GM18499 (cell line): ENCODE measurements at regions not wholly inside any gene's neighbourhood (a gene's known extent, or its start where the extent isn't known, plus 50 kb on each side); places are given as distances from the start of the nearest gene placed in this dataset.

Source experiments
- ATAC-seq: cut with Tn5 transposase; IDR thresholded peaks from one replicate; pipeline ENCODE4 v1.9.1; 2021; ENCODE audit warnings: moderate number of reproducible peaks; ENCODE audit not compliant: insufficient read depth, unreplicated experiment

- no peak for ATAC-seq
These were observed 106.8 kb downstream of the SEMA6D start for GRCh38 chr15:47824147-47824546.

- no peak for ATAC-seq
These were observed 112.4 kb downstream of the SEMA6D start for GRCh38 chr15:47829667-47830066.

- ATAC-seq, result no peak
These were observed 116.8 kb downstream of the SEMA6D start for GRCh38 chr15:47834093-47834492.

- ATAC-seq, result no peak
These were observed 122.0 kb downstream of the SEMA6D start for GRCh38 chr15:47839233-47839825.

- ATAC-seq, result no peak
These were observed 125.9 kb downstream of the SEMA6D start for GRCh38 chr15:47843124-47843663.

- ATAC-seq, result no peak
These were observed 127.1 kb downstream of the SEMA6D start for GRCh38 chr15:47844437-47844836.

- no peak for ATAC-seq
These were observed 129.0 kb downstream of the SEMA6D start for GRCh38 chr15:47846128-47846868.

- no peak for ATAC-seq
These were observed 129.6 kb downstream of the SEMA6D start for GRCh38 chr15:47846876-47847275.

GRCh38 chr15:47856071-47856470, 138.8 kb downstream of the SEMA6D start:
- ATAC-seq, result no peak

GRCh38 chr15:47857014-47857775, 139.9 kb downstream of the SEMA6D start:
- no peak for ATAC-seq

- ATAC-seq, result no peak
These were observed 140.5 kb downstream of the SEMA6D start for GRCh38 chr15:47857776-47858167.

- ATAC-seq, result no peak
These were observed 144.0 kb downstream of the SEMA6D start for GRCh38 chr15:47861111-47861903.

- ATAC-seq, result peak; percentile 85
These were observed 145.1 kb downstream of the SEMA6D start for GRCh38 chr15:47862402-47862801.

GRCh38 chr15:47866446-47866845, 149.1 kb downstream of the SEMA6D start:
- no peak for ATAC-seq

GRCh38 chr15:47870300-47870955, 153.1 kb downstream of the SEMA6D start:
- no peak for ATAC-seq

GRCh38 chr15:47870956-47871625, 153.8 kb downstream of the SEMA6D start:
- ATAC-seq, result no peak

GRCh38 chr15:47872208-47872607, 154.9 kb downstream of the SEMA6D start:
- no peak for ATAC-seq

GRCh38 chr15:47872869-47873432, 155.6 kb downstream of the SEMA6D start:
- no peak for ATAC-seq

GRCh38 chr15:47876986-47877385, 159.7 kb downstream of the SEMA6D start:
- no peak for ATAC-seq
